Stimulated activated effector memory CD8-positive, alpha-beta T cell treated with anti-CD3 and anti-CD28 coated beads, Interleukin-12 subunit alpha, Interleukin-12 subunit beta, amount 100 ng/mL, for 72 hours (primary cell): ENCODE measurements at regions not wholly inside any gene's neighbourhood (a gene's known extent, or its start where the extent isn't known, plus 50 kb on each side); places are given as distances from the start of the nearest gene placed in this dataset.

ENCODE experiments used
- ATAC-seq: fragments of 150-1000 bp; cut with Tn5 transposase; 2 replicates; pipeline ENCODE4 v1.10.0; 2021
- DNase-seq, 2 donors: peaks; one replicate each; pipeline ENCODE4 v3.0.0; 2021 to 2022; ENCODE audit warnings: low spot score in 2 of 2
- H3K27ac Mint-ChIP-seq: one replicate; pipeline ENCODE4 v1.8.0; 2022; ENCODE audit warnings: mild to moderate bottlenecking, mixed read lengths
- H3K36me3 Mint-ChIP-seq: one replicate; pipeline ENCODE4 v1.8.0; 2022; ENCODE audit warnings: mild to moderate bottlenecking, mixed read lengths
- H3K4me1 Mint-ChIP-seq: one replicate; pipeline ENCODE4 v1.8.0; 2022; ENCODE audit warnings: mixed read lengths
- H3K4me3 Mint-ChIP-seq: one replicate; pipeline ENCODE4 v1.8.0; 2022; ENCODE audit warnings: mild to moderate bottlenecking, mixed read lengths
- H3K9me3 Mint-ChIP-seq: one replicate; pipeline ENCODE4 v1.8.0; 2022; ENCODE audit warnings: mixed read lengths

- no peaks in the 10 kb centered on the region for H3K36me3 Mint-ChIP-seq
- DNase-seq (no peak), ATAC-seq (no peak)
- H3K4me3 Mint-ChIP-seq = no peak overlapping the region
- H3K9me3 Mint-ChIP-seq = peaks cover 18% of the 10 kb centered on the region
- H3K4me1 Mint-ChIP-seq = no peaks in the 10 kb centered on the region
- no peak overlapping the region for H3K27ac Mint-ChIP-seq
Measured at GRCh38 chr6:153780011-153780410, 259.0 kb upstream of the OPRM1 start.

- Mint-ChIP-seq H3K27ac (no peak overlapping the region), H3K36me3 (no peaks in the 10 kb centered on the region), H3K4me1 (no peaks in the 10 kb centered on the region), H3K4me3 (no peak overlapping the region), H3K9me3 (peaks cover 18% of the 10 kb centered on the region)
- ATAC-seq = no peak
- DNase-seq = no peak
Measured at GRCh38 chr6:153778216-153778615, 260.8 kb upstream of the OPRM1 start.

- DNase-seq (no peak), ATAC-seq (no peak)
- Mint-ChIP-seq H3K9me3 (peaks cover 6% of the 10 kb centered on the region), H3K4me1 (no peaks in the 10 kb centered on the region), H3K36me3 (no peaks in the 10 kb centered on the region), H3K4me3 (no peak overlapping the region), H3K27ac (no peak overlapping the region)
Measured at GRCh38 chr6:153771577-153771976, 267.5 kb upstream of the OPRM1 start.

- no peak for ATAC-seq
- DNase-seq = no peak
- Mint-ChIP-seq H3K36me3 (no peaks in the 10 kb centered on the region), H3K4me1 (no peaks in the 10 kb centered on the region), H3K27ac (no peak overlapping the region), H3K4me3 (no peak overlapping the region), H3K9me3 (peaks cover 5% of the 10 kb centered on the region)
Measured at GRCh38 chr6:153767127-153767526, 271.9 kb upstream of the OPRM1 start.

- Mint-ChIP-seq H3K36me3 (no peaks in the 10 kb centered on the region), H3K4me1 (no peaks in the 10 kb centered on the region), H3K4me3 (no peak overlapping the region), H3K27ac (no peak overlapping the region), H3K9me3 (no peaks in the 10 kb centered on the region)
- DNase-seq (no peak), ATAC-seq (no peak)
Measured at GRCh38 chr6:153758516-153758915, 280.5 kb upstream of the OPRM1 start.

- Mint-ChIP-seq H3K4me3 (no peak overlapping the region), H3K27ac (no peak overlapping the region), H3K9me3 (peaks cover 4% of the 10 kb centered on the region), H3K36me3 (no peaks in the 10 kb centered on the region), H3K4me1 (no peaks in the 10 kb centered on the region)
- DNase-seq (no peak), ATAC-seq (peak; percentile 34)
Measured at GRCh38 chr6:153735761-153736160, 303.3 kb upstream of the OPRM1 start.

- no peak overlapping the region for H3K27ac Mint-ChIP-seq
- H3K4me1 Mint-ChIP-seq = no peaks in the 10 kb centered on the region
- ATAC-seq (no peak), DNase-seq (no peak)
- H3K36me3 Mint-ChIP-seq = no peaks in the 10 kb centered on the region
- no peaks in the 10 kb centered on the region for H3K9me3 Mint-ChIP-seq
- no peak overlapping the region for H3K4me3 Mint-ChIP-seq
Measured at GRCh38 chr6:153729189-153729588, 309.9 kb upstream of the OPRM1 start.

- no peak overlapping the region for H3K4me3 Mint-ChIP-seq
- DNase-seq = no peak
- no peaks in the 10 kb centered on the region for H3K4me1 Mint-ChIP-seq
- no peak for ATAC-seq
- no peaks in the 10 kb centered on the region for H3K9me3 Mint-ChIP-seq
- no peak overlapping the region for H3K27ac Mint-ChIP-seq
- H3K36me3 Mint-ChIP-seq = no peaks in the 10 kb centered on the region
Measured at GRCh38 chr6:153727885-153728284, 311.2 kb upstream of the OPRM1 start.

GRCh38 chr6:153725456-153725855 lies 313.6 kb upstream of the OPRM1 start:
- no peaks in the 10 kb centered on the region for H3K36me3 Mint-ChIP-seq
- peaks cover 7% of the 10 kb centered on the region for H3K9me3 Mint-ChIP-seq
- DNase-seq (no peak), ATAC-seq (no peak)
- no peak overlapping the region for H3K4me3 Mint-ChIP-seq
- H3K4me1 Mint-ChIP-seq = no peaks in the 10 kb centered on the region
- H3K27ac Mint-ChIP-seq = no peak overlapping the region

GRCh38 chr6:153720732-153721131 lies 318.3 kb upstream of the OPRM1 start:
- ATAC-seq = no peak

GRCh38 chr6:153705429-153705828 lies 333.6 kb upstream of the OPRM1 start:
- ATAC-seq (no peak), DNase-seq (no peak)
- no peak overlapping the region for H3K27ac Mint-ChIP-seq
- H3K9me3 Mint-ChIP-seq = peaks cover 8% of the 10 kb centered on the region
- no peak overlapping the region for H3K4me3 Mint-ChIP-seq
- H3K36me3 Mint-ChIP-seq = no peaks in the 10 kb centered on the region
- no peaks in the 10 kb centered on the region for H3K4me1 Mint-ChIP-seq

More at GRCh38 chr6:153720732-153721131, 318.3 kb upstream of the OPRM1 start:
- H3K4me1 Mint-ChIP-seq = no peaks in the 10 kb centered on the region
- H3K4me3 Mint-ChIP-seq = no peak overlapping the region
- no peak overlapping the region for H3K27ac Mint-ChIP-seq
- DNase-seq = no peak
- H3K9me3 Mint-ChIP-seq = peaks cover 7% of the 10 kb centered on the region
- no peaks in the 10 kb centered on the region for H3K36me3 Mint-ChIP-seq

GRCh38 chr6:153702671-153703070 lies 336.4 kb upstream of the OPRM1 start:
- DNase-seq = no peak
- H3K36me3 Mint-ChIP-seq = no peaks in the 10 kb centered on the region
- no peak overlapping the region for H3K27ac Mint-ChIP-seq
- no peak overlapping the region for H3K4me3 Mint-ChIP-seq
- ATAC-seq = no peak
- H3K9me3 Mint-ChIP-seq = peaks cover 8% of the 10 kb centered on the region
- no peaks in the 10 kb centered on the region for H3K4me1 Mint-ChIP-seq

GRCh38 chr6:153698637-153699036 lies 340.4 kb upstream of the OPRM1 start:
- DNase-seq (no peak), ATAC-seq (no peak)
- H3K9me3 Mint-ChIP-seq = peaks cover 12% of the 10 kb centered on the region
- H3K4me3 Mint-ChIP-seq = no peak overlapping the region
- no peaks in the 10 kb centered on the region for H3K4me1 Mint-ChIP-seq
- no peak overlapping the region for H3K27ac Mint-ChIP-seq
- H3K36me3 Mint-ChIP-seq = no peaks in the 10 kb centered on the region

- DNase-seq = no peak
- Mint-ChIP-seq H3K36me3 (no peaks in the 10 kb centered on the region), H3K9me3 (peaks cover 12% of the 10 kb centered on the region), H3K4me1 (no peaks in the 10 kb centered on the region), H3K27ac (no peak overlapping the region), H3K4me3 (no peak overlapping the region)
- no peak for ATAC-seq
Measured at GRCh38 chr6:153698001-153698400, 341.0 kb upstream of the OPRM1 start.

- no peak for DNase-seq
- Mint-ChIP-seq H3K36me3 (no peaks in the 10 kb centered on the region), H3K4me1 (no peaks in the 10 kb centered on the region), H3K9me3 (peaks cover 2% of the 10 kb centered on the region), H3K4me3 (no peak overlapping the region), H3K27ac (no peak overlapping the region)
- ATAC-seq = no peak
Measured at GRCh38 chr6:153677522-153677921, 361.5 kb upstream of the OPRM1 start.

GRCh38 chr6:153673750-153674149 lies 365.3 kb upstream of the OPRM1 start:
- no peaks in the 10 kb centered on the region for H3K36me3 Mint-ChIP-seq
- no peaks in the 10 kb centered on the region for H3K4me1 Mint-ChIP-seq
- DNase-seq (no peak), ATAC-seq (no peak)
- no peak overlapping the region for H3K4me3 Mint-ChIP-seq
- peaks cover 2% of the 10 kb centered on the region for H3K9me3 Mint-ChIP-seq
- H3K27ac Mint-ChIP-seq = no peak overlapping the region

GRCh38 chr6:153673225-153673624 lies 365.8 kb upstream of the OPRM1 start:
- DNase-seq (no peak), ATAC-seq (no peak)
- H3K27ac Mint-ChIP-seq = no peak overlapping the region
- H3K36me3 Mint-ChIP-seq = no peaks in the 10 kb centered on the region
- peaks cover 2% of the 10 kb centered on the region for H3K9me3 Mint-ChIP-seq
- H3K4me3 Mint-ChIP-seq = no peak overlapping the region
- no peaks in the 10 kb centered on the region for H3K4me1 Mint-ChIP-seq
